WTC11 (cell line): ENCODE measurements at regions not wholly inside any gene's neighbourhood (a gene's known extent, or its start where the extent isn't known, plus 50 kb on each side); places are given as distances from the start of the nearest gene placed in this dataset.

Experiments
- CBFB ChIP-seq: sonication (generic); formaldehyde crosslinking; IDR thresholded peaks from 2 replicates; pipeline ENCODE4 v1.8.1; 2022; ENCODE audit warnings: mild to moderate bottlenecking, low read depth, missing genetic modification reagents
- CREB1 ChIP-seq: sonication (generic); formaldehyde crosslinking; IDR thresholded peaks from 2 replicates; pipeline ENCODE4 v1.8.0; 2023; ENCODE audit warnings: mild to moderate bottlenecking, missing genetic modification reagents
- FOXK1 ChIP-seq: sonication (generic); formaldehyde crosslinking; IDR thresholded peaks from 2 replicates; pipeline ENCODE4 v1.8.0; 2022; ENCODE audit warnings: mild to moderate bottlenecking, moderate library complexity, missing genetic modification reagents
- GABPB1 ChIP-seq: sonication (generic); formaldehyde crosslinking; IDR thresholded peaks from 2 replicates; pipeline ENCODE4 v1.8.1; 2023; ENCODE audit warnings: mild to moderate bottlenecking, missing genetic modification reagents
- KAT7 ChIP-seq: sonication (generic); formaldehyde crosslinking; IDR thresholded peaks from 2 replicates; pipeline ENCODE4 v1.8.1; 2023; ENCODE audit warnings: missing genetic modification reagents, mild to moderate bottlenecking, borderline replicate concordance
- NR3C1 ChIP-seq: sonication (generic); formaldehyde crosslinking; conservative IDR thresholded peaks from 2 replicates; pipeline ENCODE4 v1.8.1; 2023; ENCODE audit warnings: low read depth, mild to moderate bottlenecking, missing genetic modification reagents
- ZNF138 ChIP-seq: sonication (generic); formaldehyde crosslinking; conservative IDR thresholded peaks from 2 replicates; pipeline ENCODE4 v1.8.1; 2022; ENCODE audit warnings: mild to moderate bottlenecking, moderate library complexity, missing genetic modification reagents
- ZNF396 ChIP-seq: fragments of 250-450 bp; sonication (Bioruptor Pico); IDR thresholded peaks from 2 replicates; pipeline ENCODE4 v1.8.0; 2021; ENCODE audit warnings: mild to moderate bottlenecking, moderate library complexity, borderline replicate concordance
- TF ChIP-seq, protein P1 (sequence below): sonication (generic); formaldehyde crosslinking; IDR thresholded peaks from 2 replicates; pipeline ENCODE4 v1.8.1; 2023; ENCODE audit warnings: mild to moderate bottlenecking, missing genetic modification reagents, moderate library complexity
- TF ChIP-seq, protein P2 (sequence below): fragments of 200-600 bp; IDR thresholded peaks from 2 replicates; pipeline ENCODE4 v1.8.0; 2022; ENCODE audit warnings: antibody characterized with exemption
- TF ChIP-seq, protein P3 (sequence below): sonication (generic); formaldehyde crosslinking; conservative IDR thresholded peaks from 2 replicates; pipeline ENCODE4 v1.8.1; 2023; ENCODE audit warnings: mild to moderate bottlenecking, low read depth, missing genetic modification reagents, moderate library complexity
- TF ChIP-seq, protein P4 (sequence below): sonication (generic); formaldehyde crosslinking; IDR thresholded peaks from 2 replicates; pipeline ENCODE4 v1.8.0; 2023; ENCODE audit warnings: mild to moderate bottlenecking, missing genetic modification reagents
- TF ChIP-seq, protein P5 (sequence below): sonication (generic); formaldehyde crosslinking; IDR thresholded peaks from 2 replicates; pipeline ENCODE4 v1.8.0; 2022; ENCODE audit warnings: mild to moderate bottlenecking, missing genetic modification reagents

DNA sequence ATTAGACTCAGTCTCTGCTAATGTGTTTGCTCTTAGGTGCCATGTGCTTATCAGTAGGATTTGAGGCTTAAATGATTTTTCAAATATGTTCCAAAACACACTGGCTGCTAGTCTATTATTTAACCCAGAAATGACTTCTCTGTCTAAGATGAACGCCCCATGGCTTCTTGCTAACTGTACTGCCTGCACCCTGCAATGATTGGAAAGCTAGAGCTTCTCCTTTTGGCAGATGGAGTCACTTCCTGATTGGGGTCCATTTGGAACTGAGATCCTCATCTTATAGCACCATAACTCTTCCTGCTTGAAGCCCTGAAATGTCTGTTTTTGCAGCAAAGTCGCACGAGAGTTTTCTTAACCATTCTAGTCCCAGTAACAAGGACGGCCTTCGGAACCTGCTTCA lies 186.5 kb upstream of the ADO start:
- TF ChIP-seq, protein P1, sequence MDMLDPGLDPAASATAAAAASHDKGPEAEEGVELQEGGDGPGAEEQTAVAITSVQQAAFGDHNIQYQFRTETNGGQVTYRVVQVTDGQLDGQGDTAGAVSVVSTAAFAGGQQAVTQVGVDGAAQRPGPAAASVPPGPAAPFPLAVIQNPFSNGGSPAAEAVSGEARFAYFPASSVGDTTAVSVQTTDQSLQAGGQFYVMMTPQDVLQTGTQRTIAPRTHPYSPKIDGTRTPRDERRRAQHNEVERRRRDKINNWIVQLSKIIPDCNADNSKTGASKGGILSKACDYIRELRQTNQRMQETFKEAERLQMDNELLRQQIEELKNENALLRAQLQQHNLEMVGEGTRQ (CRISPR knock-in tag), result no peak
- TF ChIP-seq, protein P2, sequence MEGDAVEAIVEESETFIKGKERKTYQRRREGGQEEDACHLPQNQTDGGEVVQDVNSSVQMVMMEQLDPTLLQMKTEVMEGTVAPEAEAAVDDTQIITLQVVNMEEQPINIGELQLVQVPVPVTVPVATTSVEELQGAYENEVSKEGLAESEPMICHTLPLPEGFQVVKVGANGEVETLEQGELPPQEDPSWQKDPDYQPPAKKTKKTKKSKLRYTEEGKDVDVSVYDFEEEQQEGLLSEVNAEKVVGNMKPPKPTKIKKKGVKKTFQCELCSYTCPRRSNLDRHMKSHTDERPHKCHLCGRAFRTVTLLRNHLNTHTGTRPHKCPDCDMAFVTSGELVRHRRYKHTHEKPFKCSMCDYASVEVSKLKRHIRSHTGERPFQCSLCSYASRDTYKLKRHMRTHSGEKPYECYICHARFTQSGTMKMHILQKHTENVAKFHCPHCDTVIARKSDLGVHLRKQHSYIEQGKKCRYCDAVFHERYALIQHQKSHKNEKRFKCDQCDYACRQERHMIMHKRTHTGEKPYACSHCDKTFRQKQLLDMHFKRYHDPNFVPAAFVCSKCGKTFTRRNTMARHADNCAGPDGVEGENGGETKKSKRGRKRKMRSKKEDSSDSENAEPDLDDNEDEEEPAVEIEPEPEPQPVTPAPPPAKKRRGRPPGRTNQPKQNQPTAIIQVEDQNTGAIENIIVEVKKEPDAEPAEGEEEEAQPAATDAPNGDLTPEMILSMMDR, result no peak
- TF ChIP-seq, protein P3, sequence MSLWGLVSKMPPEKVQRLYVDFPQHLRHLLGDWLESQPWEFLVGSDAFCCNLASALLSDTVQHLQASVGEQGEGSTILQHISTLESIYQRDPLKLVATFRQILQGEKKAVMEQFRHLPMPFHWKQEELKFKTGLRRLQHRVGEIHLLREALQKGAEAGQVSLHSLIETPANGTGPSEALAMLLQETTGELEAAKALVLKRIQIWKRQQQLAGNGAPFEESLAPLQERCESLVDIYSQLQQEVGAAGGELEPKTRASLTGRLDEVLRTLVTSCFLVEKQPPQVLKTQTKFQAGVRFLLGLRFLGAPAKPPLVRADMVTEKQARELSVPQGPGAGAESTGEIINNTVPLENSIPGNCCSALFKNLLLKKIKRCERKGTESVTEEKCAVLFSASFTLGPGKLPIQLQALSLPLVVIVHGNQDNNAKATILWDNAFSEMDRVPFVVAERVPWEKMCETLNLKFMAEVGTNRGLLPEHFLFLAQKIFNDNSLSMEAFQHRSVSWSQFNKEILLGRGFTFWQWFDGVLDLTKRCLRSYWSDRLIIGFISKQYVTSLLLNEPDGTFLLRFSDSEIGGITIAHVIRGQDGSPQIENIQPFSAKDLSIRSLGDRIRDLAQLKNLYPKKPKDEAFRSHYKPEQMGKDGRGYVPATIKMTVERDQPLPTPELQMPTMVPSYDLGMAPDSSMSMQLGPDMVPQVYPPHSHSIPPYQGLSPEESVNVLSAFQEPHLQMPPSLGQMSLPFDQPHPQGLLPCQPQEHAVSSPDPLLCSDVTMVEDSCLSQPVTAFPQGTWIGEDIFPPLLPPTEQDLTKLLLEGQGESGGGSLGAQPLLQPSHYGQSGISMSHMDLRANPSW (CRISPR knock-in tag), result no peak
- TF ChIP-seq ZNF396 (CRISPR knock-in tag), result no peak
- no peak for TF ChIP-seq CBFB (CRISPR knock-in tag)
- no peak for TF ChIP-seq NR3C1 (CRISPR knock-in tag)
- TF ChIP-seq, protein P4, sequence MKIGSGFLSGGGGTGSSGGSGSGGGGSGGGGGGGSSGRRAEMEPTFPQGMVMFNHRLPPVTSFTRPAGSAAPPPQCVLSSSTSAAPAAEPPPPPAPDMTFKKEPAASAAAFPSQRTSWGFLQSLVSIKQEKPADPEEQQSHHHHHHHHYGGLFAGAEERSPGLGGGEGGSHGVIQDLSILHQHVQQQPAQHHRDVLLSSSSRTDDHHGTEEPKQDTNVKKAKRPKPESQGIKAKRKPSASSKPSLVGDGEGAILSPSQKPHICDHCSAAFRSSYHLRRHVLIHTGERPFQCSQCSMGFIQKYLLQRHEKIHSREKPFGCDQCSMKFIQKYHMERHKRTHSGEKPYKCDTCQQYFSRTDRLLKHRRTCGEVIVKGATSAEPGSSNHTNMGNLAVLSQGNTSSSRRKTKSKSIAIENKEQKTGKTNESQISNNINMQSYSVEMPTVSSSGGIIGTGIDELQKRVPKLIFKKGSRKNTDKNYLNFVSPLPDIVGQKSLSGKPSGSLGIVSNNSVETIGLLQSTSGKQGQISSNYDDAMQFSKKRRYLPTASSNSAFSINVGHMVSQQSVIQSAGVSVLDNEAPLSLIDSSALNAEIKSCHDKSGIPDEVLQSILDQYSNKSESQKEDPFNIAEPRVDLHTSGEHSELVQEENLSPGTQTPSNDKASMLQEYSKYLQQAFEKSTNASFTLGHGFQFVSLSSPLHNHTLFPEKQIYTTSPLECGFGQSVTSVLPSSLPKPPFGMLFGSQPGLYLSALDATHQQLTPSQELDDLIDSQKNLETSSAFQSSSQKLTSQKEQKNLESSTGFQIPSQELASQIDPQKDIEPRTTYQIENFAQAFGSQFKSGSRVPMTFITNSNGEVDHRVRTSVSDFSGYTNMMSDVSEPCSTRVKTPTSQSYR (CRISPR knock-in tag), result no peak
- no peak for TF ChIP-seq GABPB1 (CRISPR knock-in tag)
- TF ChIP-seq ZNF138 (CRISPR knock-in tag), result no peak
- TF ChIP-seq CREB1 (CRISPR knock-in tag), result no peak
- no peak for TF ChIP-seq KAT7 (CRISPR knock-in tag)
- TF ChIP-seq, protein P5, sequence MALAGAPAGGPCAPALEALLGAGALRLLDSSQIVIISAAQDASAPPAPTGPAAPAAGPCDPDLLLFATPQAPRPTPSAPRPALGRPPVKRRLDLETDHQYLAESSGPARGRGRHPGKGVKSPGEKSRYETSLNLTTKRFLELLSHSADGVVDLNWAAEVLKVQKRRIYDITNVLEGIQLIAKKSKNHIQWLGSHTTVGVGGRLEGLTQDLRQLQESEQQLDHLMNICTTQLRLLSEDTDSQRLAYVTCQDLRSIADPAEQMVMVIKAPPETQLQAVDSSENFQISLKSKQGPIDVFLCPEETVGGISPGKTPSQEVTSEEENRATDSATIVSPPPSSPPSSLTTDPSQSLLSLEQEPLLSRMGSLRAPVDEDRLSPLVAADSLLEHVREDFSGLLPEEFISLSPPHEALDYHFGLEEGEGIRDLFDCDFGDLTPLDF (CRISPR knock-in tag), result no peak
- no peak for TF ChIP-seq FOXK1
